ENCODE measurements at regions not wholly inside any gene's neighbourhood (a gene's known extent, or its start where the extent isn't known, plus 50 kb on each side); places are given as distances from the start of the nearest gene placed in this dataset.

- TF ChIP-seq FOXP2 (optimal IDR thresholded peaks at IDR 0.05; ENCODE audit: borderline replicate concordance, extremely low read depth, extremely low read length, insufficient read depth): no peak
- TF ChIP-seq TAF1 (IDR thresholded peaks at IDR 0.05; ENCODE audit: borderline replicate concordance, insufficient read depth, low read length): no peak
These were observed 1026.8 kb upstream of the NR2F2 start for GRCh38 chr15:95303713-95304112.

- TF ChIP-seq FOXP2 (optimal IDR thresholded peaks at IDR 0.05; ENCODE audit: borderline replicate concordance, extremely low read depth, extremely low read length, insufficient read depth) (no peak), SIN3A (IDR thresholded peaks at IDR 0.05; ENCODE audit: borderline replicate concordance, insufficient read depth, low read length) (no peak), TAF1 (IDR thresholded peaks at IDR 0.05; ENCODE audit: borderline replicate concordance, insufficient read depth, low read length) (no peak), POLR2AphosphoS5 (IDR thresholded peaks at IDR 0.05; ENCODE audit: low read depth, low read length) (no peak), REST (IDR thresholded peaks at IDR 0.05; ENCODE audit: insufficient read depth in 1 of 2, low read depth in 2 of 2, low read length in 2 of 2) (no peak)
These were observed 1026.2 kb upstream of the NR2F2 start for GRCh38 chr15:95304151-95304946.

- TF ChIP-seq TAF1 (IDR thresholded peaks at IDR 0.05; ENCODE audit: borderline replicate concordance, insufficient read depth, low read length): no peak
- TF ChIP-seq FOXP2 (optimal IDR thresholded peaks at IDR 0.05; ENCODE audit: borderline replicate concordance, extremely low read depth, extremely low read length, insufficient read depth): no peak
- no peak for TF ChIP-seq POLR2AphosphoS5 (IDR thresholded peaks at IDR 0.05; ENCODE audit: low read depth, low read length)
- TF ChIP-seq SIN3A (IDR thresholded peaks at IDR 0.05; ENCODE audit: borderline replicate concordance, insufficient read depth, low read length): no peak
- TF ChIP-seq REST (IDR thresholded peaks at IDR 0.05; ENCODE audit: insufficient read depth in 1 of 2, low read depth in 2 of 2, low read length in 2 of 2): no peak
These were observed 1025.5 kb upstream of the NR2F2 start for GRCh38 chr15:95304947-95305400.

- TF ChIP-seq FOXP2 (optimal IDR thresholded peaks at IDR 0.05; ENCODE audit: borderline replicate concordance, extremely low read depth, extremely low read length, insufficient read depth) (no peak), SIN3A (IDR thresholded peaks at IDR 0.05; ENCODE audit: borderline replicate concordance, insufficient read depth, low read length) (no peak), TAF1 (IDR thresholded peaks at IDR 0.05; ENCODE audit: borderline replicate concordance, insufficient read depth, low read length) (no peak), REST (IDR thresholded peaks at IDR 0.05; ENCODE audit: insufficient read depth in 1 of 2, low read depth in 2 of 2, low read length in 2 of 2) (no peak), POLR2AphosphoS5 (IDR thresholded peaks at IDR 0.05; ENCODE audit: low read depth, low read length) (no peak)
These were observed 1023.4 kb upstream of the NR2F2 start for GRCh38 chr15:95307115-95307514.

GRCh38 chr15:95319242-95319641 is 1011.3 kb upstream of the NR2F2 start:
- TF ChIP-seq POLR2AphosphoS5 (IDR thresholded peaks at IDR 0.05; ENCODE audit: low read depth, low read length): no peak
- no peak for TF ChIP-seq REST (IDR thresholded peaks at IDR 0.05; ENCODE audit: insufficient read depth in 1 of 2, low read depth in 2 of 2, low read length in 2 of 2)
- no peak for TF ChIP-seq SIN3A (IDR thresholded peaks at IDR 0.05; ENCODE audit: borderline replicate concordance, insufficient read depth, low read length)
- TF ChIP-seq TAF1 (IDR thresholded peaks at IDR 0.05; ENCODE audit: borderline replicate concordance, insufficient read depth, low read length): no peak
- no peak for TF ChIP-seq FOXP2 (optimal IDR thresholded peaks at IDR 0.05; ENCODE audit: borderline replicate concordance, extremely low read depth, extremely low read length, insufficient read depth)

Measured in PFSK-1 (cell line).